Breast epithelium (tissue), 4 donors: ENCODE measurements at regions not wholly inside any gene's neighbourhood (a gene's known extent, or its start where the extent isn't known, plus 50 kb on each side); places are given as distances from the start of the nearest gene placed in this dataset.
"Not testable (repeated sequence)": the region's sequence is repeated elsewhere in the genome, so short reads cannot be mapped to it uniquely, and the experiment has no call there.

ENCODE experiments used
- DNase-seq, 2 donors: peaks; one replicate each; pipeline ENCODE4 v3.0.0-alpha.2; 2019; ENCODE audit warnings: low spot score in 2 of 2
- H3K27ac ChIP-seq, 2 donors: fragments of 200-600 bp; sonication (generic) in 1 of 2; one replicate each; pipeline ENCODE4 v1.5.1; 2016 to 2019; ENCODE audit warnings: mild to moderate bottlenecking in 1 of 2
- H3K27me3 ChIP-seq, 2 donors: fragments of 200-600 bp; sonication (generic) in 1 of 2; one replicate each; pipeline versions ENCODE4 v1.5.1 to v1.6.0; 2017 to 2019; ENCODE audit warnings: control low read depth in 1 of 2, mild to moderate bottlenecking in 1 of 2
- H3K36me3 ChIP-seq: fragments of 200-600 bp; one replicate; pipeline ENCODE4 v1.5.1; 2019
- H3K4me1 ChIP-seq, 2 donors: fragments of 200-600 bp; sonication (generic); one replicate each; pipeline ENCODE4 v1.5.1; 2016 to 2019; ENCODE audit warnings: control low read depth in 1 of 2
- H3K4me3 ChIP-seq, 3 donors: fragments of 200-600 bp; sonication (generic); 1 replicate in 2 of 3; 2 replicates in 1 of 3; pipeline ENCODE4 v1.5.1; 2016 to 2019; ENCODE audit warnings: mild to moderate bottlenecking in 3 of 3, moderate library complexity in 2 of 3
- H3K9me3 ChIP-seq, 2 donors: fragments of 200-600 bp; sonication (generic) in 1 of 2; one replicate each; pipeline ENCODE4 v1.5.1; 2016 to 2019; ENCODE audit warnings: control low read depth in 1 of 2
- POLR2A ChIP-seq: fragments of 450-650 bp; IDR thresholded peaks from one replicate; pipeline ENCODE4 v1.6.1; 2016; ENCODE audit warnings: antibody characterized with exemption, mild to moderate bottlenecking, moderate library complexity
- POLR2AphosphoS5 ChIP-seq, 3 donors: sonication (generic); formaldehyde crosslinking; IDR thresholded peaks; one replicate each; pipeline ENCODE4 v1.6.1; 2017; ENCODE audit warnings: antibody characterized with exemption in 3 of 3
- intact Hi-C: fragments of 100-400 bp; cut with DNase I; formaldehyde crosslinking; loops from one replicate; pipeline ENCODE4 v1.15.1; 2023; ENCODE audit warnings: low total_unique reads
- TF ChIP-seq, protein P1 (sequence below), 3 donors: fragments of 450-650 bp; IDR thresholded peaks; one replicate each; pipeline ENCODE4 v1.5.1; 2016 to 2017; ENCODE audit warnings: antibody characterized with exemption in 3 of 3, mild to moderate bottlenecking in 3 of 3, moderate library complexity in 3 of 3

- intact Hi-C loops = no loop called here
- no peak for TF ChIP-seq POLR2A
- Histone ChIP-seq H3K4me3 (no peak overlapping the region), H3K27ac (no peak overlapping the region), H3K9me3 (peaks cover 0 to 16% of the 10 kb centered on the region in 2 donors), H3K36me3 (no peaks in the 10 kb centered on the region), H3K4me1 (no peaks in the 10 kb centered on the region), H3K27me3 (no peaks in the 10 kb centered on the region)
- DNase-seq = no peak
Observed at GRCh38 chr4:75321484-75321883, 192.7 kb downstream of the RCHY1 start.

DNA sequence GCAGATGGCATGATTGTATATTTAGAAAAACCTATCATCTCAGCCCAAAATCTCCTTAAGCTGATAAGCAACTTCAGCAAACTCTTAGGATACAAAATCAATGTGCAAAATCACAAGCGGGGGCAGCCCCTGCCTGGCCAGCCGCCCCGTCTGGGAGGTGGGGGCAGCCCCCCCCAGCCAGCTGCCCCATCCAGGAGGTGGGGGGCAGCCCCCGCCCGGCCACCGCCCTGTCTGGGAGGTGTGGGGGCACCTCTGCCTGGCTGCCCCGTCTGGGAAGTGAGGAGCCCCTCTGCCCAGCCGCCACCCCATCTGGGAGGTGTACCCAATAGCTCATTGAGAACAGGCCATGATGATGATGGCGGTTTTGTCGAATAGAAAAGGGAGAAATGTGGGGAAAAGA lies 196.6 kb downstream of the RCHY1 start:
- DNase-seq = not testable (repeated sequence)
- intact Hi-C loops = loop anchor here (5.0 kb wide), 1 partner anchor 340 kb away; no protein-coding TSS in a partner anchor

GRCh38 chr4:75308049-75308448 lies 206.2 kb downstream of the RCHY1 start:
- no peaks in the 10 kb centered on the region for H3K36me3 ChIP-seq
- H3K27ac ChIP-seq = no peak overlapping the region
- peaks cover 10 to 13% of the 10 kb centered on the region in 2 donors for H3K9me3 ChIP-seq
- intact Hi-C loops = no loop called here
- DNase-seq = no peak
- TF ChIP-seq, protein P1, sequence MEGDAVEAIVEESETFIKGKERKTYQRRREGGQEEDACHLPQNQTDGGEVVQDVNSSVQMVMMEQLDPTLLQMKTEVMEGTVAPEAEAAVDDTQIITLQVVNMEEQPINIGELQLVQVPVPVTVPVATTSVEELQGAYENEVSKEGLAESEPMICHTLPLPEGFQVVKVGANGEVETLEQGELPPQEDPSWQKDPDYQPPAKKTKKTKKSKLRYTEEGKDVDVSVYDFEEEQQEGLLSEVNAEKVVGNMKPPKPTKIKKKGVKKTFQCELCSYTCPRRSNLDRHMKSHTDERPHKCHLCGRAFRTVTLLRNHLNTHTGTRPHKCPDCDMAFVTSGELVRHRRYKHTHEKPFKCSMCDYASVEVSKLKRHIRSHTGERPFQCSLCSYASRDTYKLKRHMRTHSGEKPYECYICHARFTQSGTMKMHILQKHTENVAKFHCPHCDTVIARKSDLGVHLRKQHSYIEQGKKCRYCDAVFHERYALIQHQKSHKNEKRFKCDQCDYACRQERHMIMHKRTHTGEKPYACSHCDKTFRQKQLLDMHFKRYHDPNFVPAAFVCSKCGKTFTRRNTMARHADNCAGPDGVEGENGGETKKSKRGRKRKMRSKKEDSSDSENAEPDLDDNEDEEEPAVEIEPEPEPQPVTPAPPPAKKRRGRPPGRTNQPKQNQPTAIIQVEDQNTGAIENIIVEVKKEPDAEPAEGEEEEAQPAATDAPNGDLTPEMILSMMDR (IDR thresholded peaks at IDR 0.05) = no peak
- TF ChIP-seq POLR2AphosphoS5 (IDR thresholded peaks at IDR 0.05) = no peak
- no peak for TF ChIP-seq POLR2A
- no peaks in the 10 kb centered on the region for H3K4me1 ChIP-seq
- H3K27me3 ChIP-seq = no peaks in the 10 kb centered on the region
- H3K4me3 ChIP-seq = no peak overlapping the region

More for the DNA sequence above, 196.6 kb downstream of the RCHY1 start:
- peaks cover 12 to 35% of the 10 kb centered on the region in 2 donors for H3K9me3 ChIP-seq
- H3K36me3 ChIP-seq, H3K27me3 ChIP-seq, H3K4me3 ChIP-seq, H3K27ac ChIP-seq, H3K4me1 ChIP-seq: not testable (repeated sequence)

GRCh38 chr4:75306506-75306905 lies 207.7 kb downstream of the RCHY1 start:
- peaks cover 9 to 13% of the 10 kb centered on the region in 2 donors for H3K9me3 ChIP-seq
- no peaks in the 10 kb centered on the region for H3K36me3 ChIP-seq
- no peak for DNase-seq
- H3K27me3 ChIP-seq = no peaks in the 10 kb centered on the region
- H3K4me1 ChIP-seq = no peaks in the 10 kb centered on the region
- intact Hi-C loops = no loop called here
- TF ChIP-seq POLR2AphosphoS5 (IDR thresholded peaks at IDR 0.05) = no peak
- TF ChIP-seq, protein P1 (IDR thresholded peaks at IDR 0.05) = no peak
- H3K27ac ChIP-seq = no peak overlapping the region
- H3K4me3 ChIP-seq = no peak overlapping the region

DNA sequence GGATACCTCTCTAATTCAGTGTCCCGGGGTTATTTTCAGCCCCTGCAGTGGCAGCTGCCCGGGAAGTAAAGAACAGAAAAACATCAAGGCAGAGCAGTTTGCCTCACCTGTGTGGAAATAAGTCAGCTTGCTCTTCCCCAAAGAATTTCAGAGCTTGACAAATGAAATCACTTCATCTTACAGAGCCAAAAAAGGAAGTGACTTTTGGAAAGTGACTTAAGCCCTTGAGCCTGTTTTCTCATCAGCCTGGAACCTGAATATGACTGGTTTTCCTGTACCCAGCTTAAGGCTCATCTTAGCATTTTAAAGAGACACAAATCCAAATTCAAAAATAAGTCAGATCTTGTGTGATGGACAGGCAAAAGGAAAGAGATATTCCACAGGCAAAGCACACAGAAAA lies 211.6 kb downstream of the RCHY1 start:
- Histone ChIP-seq H3K27me3 (no peaks in the 10 kb centered on the region), H3K4me3 (no peak overlapping the region), H3K36me3 (no peaks in the 10 kb centered on the region), H3K4me1 (no peaks in the 10 kb centered on the region), H3K27ac (no peak overlapping the region), H3K9me3 (no peaks in the 10 kb centered on the region)
- TF ChIP-seq, protein P1 (IDR thresholded peaks at IDR 0.05) = no peak
- TF ChIP-seq POLR2A = no peak
- no peak for TF ChIP-seq POLR2AphosphoS5 (IDR thresholded peaks at IDR 0.05)
- intact Hi-C loops = no loop called here
- no peak for DNase-seq

- intact Hi-C loops = no loop called here
- no peak overlapping the region for H3K4me3 ChIP-seq
- no peak overlapping the region for H3K27ac ChIP-seq
- H3K27me3 ChIP-seq = no peaks in the 10 kb centered on the region
- no peak for DNase-seq
- H3K36me3 ChIP-seq = no peaks in the 10 kb centered on the region
- no peaks in the 10 kb centered on the region for H3K4me1 ChIP-seq
- TF ChIP-seq POLR2A (no peak), POLR2AphosphoS5 (IDR thresholded peaks at IDR 0.05) (no peak)
- TF ChIP-seq, protein P1 (IDR thresholded peaks at IDR 0.05) = peak in 1 of 3 donors; percentile 18
- H3K9me3 ChIP-seq = no peaks in the 10 kb centered on the region
Observed at GRCh38 chr4:75289914-75290582, 224.2 kb downstream of the RCHY1 start.
